Stimulated activated naive CD8-positive, alpha-beta T cell treated with anti-CD3 and anti-CD28 coated beads, Interleukin-15, Interleukin-2, amounts not matched to agents 100 ng/mL and 50 ng/mL, for 24 hours (primary cell): ENCODE measurements at regions not wholly inside any gene's neighbourhood (a gene's known extent, or its start where the extent isn't known, plus 50 kb on each side); places are given as distances from the start of the nearest gene placed in this dataset.

Experiments
- H3K27ac Mint-ChIP-seq: one replicate; pipeline ENCODE4 v1.8.0; 2021; ENCODE audit warnings: mild to moderate bottlenecking, mixed read lengths
- H3K27me3 Mint-ChIP-seq: one replicate; pipeline ENCODE4 v1.8.0; 2021; ENCODE audit warnings: mixed read lengths
- H3K36me3 Mint-ChIP-seq: one replicate; pipeline ENCODE4 v1.8.0; 2021; ENCODE audit warnings: low read depth, mixed read lengths
- H3K4me1 Mint-ChIP-seq: one replicate; pipeline ENCODE4 v1.8.0; 2021; ENCODE audit warnings: low read depth, mixed read lengths
- H3K4me3 Mint-ChIP-seq: one replicate; pipeline ENCODE4 v1.8.0; 2021; ENCODE audit warnings: mild to moderate bottlenecking, mixed read lengths
- H3K9me3 Mint-ChIP-seq: one replicate; pipeline ENCODE4 v1.8.0; 2021; ENCODE audit warnings: mixed read lengths

DNA sequence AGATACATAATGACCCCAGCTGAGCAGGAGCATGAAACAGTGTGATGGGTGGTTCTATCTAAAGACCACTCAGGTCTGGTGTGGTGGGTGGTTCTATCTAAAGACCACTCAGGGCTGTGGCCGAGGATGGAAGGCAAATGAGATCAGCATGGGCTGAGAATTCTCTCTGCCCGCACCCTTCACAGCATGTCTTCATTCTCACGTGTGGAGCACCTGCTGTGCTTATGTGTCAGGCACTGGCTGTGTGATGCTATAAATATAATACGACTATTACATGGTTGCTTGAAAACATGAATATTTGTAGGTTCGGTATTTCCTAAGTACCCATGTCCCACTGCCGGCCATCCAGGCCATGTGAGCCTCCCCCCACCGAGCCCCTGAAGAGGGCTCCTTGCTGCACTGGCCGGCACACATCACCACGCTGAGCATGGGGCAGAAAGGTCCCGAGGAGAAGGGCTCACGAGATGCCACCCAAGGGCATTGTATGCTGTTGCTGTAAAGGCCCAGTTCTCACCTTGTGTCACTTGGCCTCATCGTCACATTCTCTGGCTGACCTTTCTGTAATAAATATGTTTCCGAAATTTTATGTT is 810.2 kb downstream of the UQCRFS1 start:
- no peaks in the 10 kb centered on the region for H3K4me1 Mint-ChIP-seq

DNA sequence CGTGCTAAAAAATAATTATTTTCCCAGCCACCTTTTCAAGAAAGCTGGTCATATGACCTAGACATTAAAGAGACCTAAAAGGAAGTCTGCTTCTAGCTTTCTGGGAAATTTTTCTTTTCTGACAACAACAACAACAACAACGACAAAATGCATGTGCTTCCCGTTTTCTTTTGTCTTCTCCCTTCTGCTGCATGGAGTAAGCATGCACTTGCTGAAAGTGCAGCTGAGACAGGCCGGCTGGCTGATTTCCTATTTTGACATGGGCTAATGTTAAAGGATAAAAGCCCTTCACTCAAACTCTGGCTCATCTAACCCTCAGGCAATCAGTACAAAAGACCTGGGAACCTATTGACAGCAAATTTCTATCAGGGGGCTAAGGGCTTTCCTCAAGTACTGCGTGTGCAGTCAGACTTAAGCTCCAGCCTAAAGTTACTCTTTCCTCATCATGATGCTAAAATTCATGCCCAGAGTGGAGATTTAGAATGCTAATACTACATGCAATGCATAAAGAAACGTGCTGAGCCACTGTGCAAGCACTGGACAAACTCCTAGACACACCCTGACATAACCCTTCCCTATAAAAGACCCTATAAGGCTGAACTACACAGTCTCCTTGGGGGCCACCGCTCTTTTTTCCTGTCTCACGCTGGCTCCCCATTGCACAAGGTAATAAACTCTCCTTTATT is 811.1 kb downstream of the UQCRFS1 start:
- Mint-ChIP-seq H3K36me3 (no peaks in the 10 kb centered on the region), H3K4me1 (no peaks in the 10 kb centered on the region), H3K27ac (no peak overlapping the region), H3K4me3 (no peak overlapping the region), H3K9me3 (peaks cover 7% of the 10 kb centered on the region), H3K27me3 (peaks cover 7% of the 10 kb centered on the region)

More for the DNA sequence above, 810.2 kb downstream of the UQCRFS1 start:
- Mint-ChIP-seq H3K9me3 (peaks cover 7% of the 10 kb centered on the region), H3K36me3 (no peaks in the 10 kb centered on the region), H3K4me3 (no peak overlapping the region), H3K27ac (no peak overlapping the region), H3K27me3 (peaks cover 7% of the 10 kb centered on the region)

DNA sequence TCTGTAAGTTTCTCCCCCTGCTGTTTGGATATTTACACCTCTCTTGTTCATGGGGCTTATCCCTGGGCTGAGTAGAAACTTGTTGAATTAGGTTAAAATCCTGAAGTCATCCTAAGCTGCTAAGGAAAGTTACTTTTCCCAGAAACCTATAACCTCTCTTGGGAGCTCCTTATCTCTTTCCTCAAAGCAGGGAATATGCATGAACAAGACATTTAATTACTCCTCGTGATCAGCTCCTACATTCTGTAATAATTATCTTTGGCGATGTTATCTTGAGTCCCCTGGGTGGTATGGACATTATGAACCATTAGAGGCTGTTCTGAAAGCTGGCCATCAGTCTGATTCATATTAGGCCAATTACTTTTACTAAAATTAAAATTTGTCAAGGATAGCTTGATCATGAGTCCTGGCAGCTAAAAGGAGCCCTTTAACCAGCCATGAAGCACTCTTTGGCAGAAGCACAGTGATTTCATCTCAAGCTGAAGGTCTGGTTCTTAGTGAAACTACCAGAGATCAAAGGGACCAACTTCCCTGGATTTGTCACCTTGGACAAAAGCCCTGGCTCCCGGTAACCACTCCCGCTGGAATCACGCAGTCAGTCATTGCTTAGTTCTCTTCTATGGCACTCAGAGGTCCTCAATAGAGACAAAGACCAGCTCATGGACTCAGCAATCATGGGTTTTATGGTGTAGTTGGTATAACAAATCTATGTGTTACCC is 811.8 kb downstream of the UQCRFS1 start:
- H3K4me3 Mint-ChIP-seq: no peak overlapping the region
- H3K4me1 Mint-ChIP-seq: no peaks in the 10 kb centered on the region
- H3K27ac Mint-ChIP-seq: no peak overlapping the region
- no peaks in the 10 kb centered on the region for H3K36me3 Mint-ChIP-seq
- H3K9me3 Mint-ChIP-seq: peaks cover 7% of the 10 kb centered on the region
- peaks cover 7% of the 10 kb centered on the region for H3K27me3 Mint-ChIP-seq

DNA sequence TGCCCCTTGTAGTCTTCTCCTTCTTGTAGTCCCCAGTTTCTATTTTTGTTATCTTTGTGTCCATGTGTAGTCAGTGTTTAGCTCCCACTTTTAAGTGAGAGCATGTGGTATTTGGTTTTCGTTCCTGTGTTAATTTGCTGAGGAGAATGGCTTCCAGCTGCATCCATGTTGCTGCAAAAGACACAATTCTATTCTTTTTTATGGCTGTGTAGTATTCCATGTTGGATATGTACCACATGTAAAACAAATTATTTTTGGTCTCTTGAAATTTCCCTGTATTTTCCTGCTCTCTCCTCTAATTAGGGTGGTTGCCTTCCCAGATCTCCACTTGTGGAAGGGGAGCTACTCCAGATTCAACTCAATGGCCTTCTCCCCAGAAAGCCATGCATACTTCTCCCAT is 813.8 kb downstream of the UQCRFS1 start:
- H3K4me1 Mint-ChIP-seq: peaks cover 11% of the 10 kb centered on the region
- H3K36me3 Mint-ChIP-seq: no peaks in the 10 kb centered on the region
- peaks cover 7% of the 10 kb centered on the region for H3K9me3 Mint-ChIP-seq
- H3K4me3 Mint-ChIP-seq: no peak overlapping the region
- H3K27ac Mint-ChIP-seq: no peak overlapping the region
- H3K27me3 Mint-ChIP-seq: peaks cover 3% of the 10 kb centered on the region

DNA sequence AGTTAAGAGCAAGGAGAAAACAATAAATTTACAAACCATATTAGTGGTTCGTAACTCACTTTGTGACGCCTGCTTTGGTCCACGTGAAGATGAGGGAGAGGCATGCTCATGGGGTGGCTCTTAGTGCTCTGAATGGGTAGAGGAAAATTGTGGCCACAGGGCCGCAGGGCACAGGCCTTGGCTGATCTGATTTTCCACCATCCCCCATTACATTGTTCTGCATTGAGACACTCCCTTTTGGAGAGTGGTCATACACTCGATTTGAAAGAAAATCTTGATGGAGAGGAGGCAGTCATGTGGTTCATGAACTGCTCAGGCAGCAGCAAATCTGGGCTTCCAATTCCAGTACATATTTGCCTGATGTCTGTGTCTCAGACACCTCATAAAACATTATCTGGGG is 815.2 kb downstream of the UQCRFS1 start:
- Mint-ChIP-seq H3K27ac (no peak overlapping the region), H3K4me1 (peaks cover 20% of the 10 kb centered on the region), H3K4me3 (no peak overlapping the region)

DNA sequence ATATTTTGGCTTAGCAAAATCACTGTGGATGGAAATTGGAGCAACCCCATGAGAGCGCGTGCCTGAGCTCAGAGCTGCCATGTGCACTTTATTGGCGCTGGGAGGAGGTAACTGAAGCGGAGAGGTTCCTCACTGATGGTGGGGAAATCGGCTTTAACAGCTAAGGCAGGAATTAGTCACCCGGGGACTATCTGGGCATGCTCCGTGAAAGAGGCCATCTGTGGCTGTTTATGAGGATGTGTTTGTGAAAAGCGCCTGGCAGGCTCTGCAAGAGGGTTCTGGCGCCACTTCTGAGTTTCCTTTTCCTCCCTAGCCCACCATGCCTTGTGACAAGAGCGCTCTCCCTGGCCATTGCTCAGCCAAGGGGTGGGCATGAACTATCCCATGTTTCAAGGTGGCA is 815.6 kb downstream of the UQCRFS1 start:
- Mint-ChIP-seq H3K36me3 (no peaks in the 10 kb centered on the region), H3K27ac (no peak overlapping the region), H3K4me3 (no peak overlapping the region), H3K4me1 (peaks cover 20% of the 10 kb centered on the region), H3K27me3 (no peaks in the 10 kb centered on the region), H3K9me3 (peaks cover 7% of the 10 kb centered on the region)

More for the DNA sequence above, 815.2 kb downstream of the UQCRFS1 start:
- Mint-ChIP-seq H3K9me3 (peaks cover 7% of the 10 kb centered on the region), H3K27me3 (no peaks in the 10 kb centered on the region), H3K36me3 (no peaks in the 10 kb centered on the region)

DNA sequence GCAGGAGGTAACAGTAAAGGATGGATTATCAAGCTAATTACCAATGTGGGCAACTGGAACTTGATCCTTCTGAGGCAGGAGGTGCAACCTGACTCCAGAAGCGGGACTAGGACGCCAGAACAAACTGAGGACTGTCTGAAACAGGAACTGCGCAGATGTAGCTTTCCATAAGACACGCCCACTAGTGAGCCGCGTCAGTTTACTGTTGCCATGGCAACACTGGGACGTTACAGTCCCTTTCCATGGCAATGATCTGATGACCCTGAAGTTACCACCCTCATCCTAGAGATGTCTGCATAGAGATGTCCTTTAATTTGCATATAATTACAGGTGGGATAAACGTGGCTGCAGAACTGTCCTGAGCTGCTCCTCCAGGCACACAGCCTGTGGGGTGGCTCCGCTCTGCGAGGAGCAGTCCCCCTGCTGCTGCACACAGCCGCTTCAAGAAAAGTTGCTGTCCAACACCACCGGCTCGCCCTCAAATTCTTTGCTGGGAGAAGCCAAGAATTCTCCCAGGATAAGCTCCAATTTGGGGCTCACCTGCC is 816.6 kb downstream of the UQCRFS1 start:
- Mint-ChIP-seq H3K4me1 (peaks cover 20% of the 10 kb centered on the region), H3K9me3 (peaks cover 7% of the 10 kb centered on the region), H3K4me3 (no peak overlapping the region), H3K27ac (no peak overlapping the region), H3K36me3 (no peaks in the 10 kb centered on the region), H3K27me3 (no peaks in the 10 kb centered on the region)

DNA sequence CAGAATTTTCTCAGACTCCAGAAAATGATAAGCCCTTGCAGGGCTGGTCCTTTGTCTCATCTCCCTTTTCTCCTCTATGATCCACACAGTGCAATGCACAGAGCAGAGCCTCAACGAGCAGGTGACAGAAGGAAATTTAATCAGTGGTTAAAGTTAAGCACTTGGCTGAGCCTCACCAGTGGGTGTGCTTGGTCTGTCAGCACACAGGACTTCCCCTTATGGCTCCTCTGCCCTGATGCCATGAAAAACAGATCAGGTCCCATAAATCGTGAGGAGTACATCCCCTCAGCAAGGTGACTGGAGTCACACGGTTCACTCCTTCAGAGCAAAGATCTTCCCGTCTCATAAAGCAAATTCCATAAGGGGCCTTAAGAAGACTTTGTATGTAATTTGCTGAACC is 818.2 kb downstream of the UQCRFS1 start:
- Mint-ChIP-seq H3K9me3 (peaks cover 7% of the 10 kb centered on the region), H3K4me3 (no peak overlapping the region), H3K4me1 (peaks cover 20% of the 10 kb centered on the region), H3K27ac (peak overlapping the region; percentile 39), H3K36me3 (no peaks in the 10 kb centered on the region), H3K27me3 (no peaks in the 10 kb centered on the region)

DNA sequence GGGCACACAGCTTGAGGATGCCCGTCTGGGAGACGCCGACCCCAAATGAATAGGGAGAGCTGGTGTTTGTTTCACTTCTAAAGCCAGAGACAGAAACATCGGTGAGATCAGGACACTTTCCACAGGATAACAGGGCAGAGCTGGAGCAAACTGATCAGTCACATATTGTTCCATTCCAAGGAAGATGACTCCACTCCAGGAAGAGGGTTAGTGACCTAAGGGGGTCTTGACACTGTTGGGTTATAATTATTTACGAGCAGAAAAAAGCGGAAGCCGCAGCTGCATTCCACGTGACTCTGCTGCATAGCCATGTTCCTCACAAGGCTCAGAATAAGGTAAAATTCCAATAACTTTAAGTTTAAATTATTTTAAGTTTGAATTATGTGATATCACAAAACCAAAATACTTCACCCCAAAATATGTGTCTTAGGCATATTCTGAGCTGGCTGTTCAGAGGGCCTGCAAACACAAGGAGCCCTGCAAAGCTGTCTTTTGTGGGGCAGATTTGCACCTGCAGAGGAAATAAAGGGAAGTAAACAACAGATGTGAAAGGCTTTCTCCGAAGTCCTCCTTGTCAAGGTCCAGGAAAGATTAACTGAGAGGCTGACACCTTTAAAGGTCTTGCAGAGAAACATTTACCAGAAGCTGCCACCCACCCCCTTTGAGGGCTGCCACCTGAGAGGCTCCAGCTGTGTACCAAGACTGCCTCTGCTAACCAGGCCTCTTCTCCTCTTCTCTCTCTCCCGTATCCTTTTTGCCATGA is 819.2 kb downstream of the UQCRFS1 start:
- H3K9me3 Mint-ChIP-seq: peaks cover 4% of the 10 kb centered on the region
- H3K27ac Mint-ChIP-seq: peak overlapping the region; percentile 39
- H3K4me1 Mint-ChIP-seq: peaks cover 20% of the 10 kb centered on the region
- no peaks in the 10 kb centered on the region for H3K27me3 Mint-ChIP-seq
- no peaks in the 10 kb centered on the region for H3K36me3 Mint-ChIP-seq
- H3K4me3 Mint-ChIP-seq: no peak overlapping the region

DNA sequence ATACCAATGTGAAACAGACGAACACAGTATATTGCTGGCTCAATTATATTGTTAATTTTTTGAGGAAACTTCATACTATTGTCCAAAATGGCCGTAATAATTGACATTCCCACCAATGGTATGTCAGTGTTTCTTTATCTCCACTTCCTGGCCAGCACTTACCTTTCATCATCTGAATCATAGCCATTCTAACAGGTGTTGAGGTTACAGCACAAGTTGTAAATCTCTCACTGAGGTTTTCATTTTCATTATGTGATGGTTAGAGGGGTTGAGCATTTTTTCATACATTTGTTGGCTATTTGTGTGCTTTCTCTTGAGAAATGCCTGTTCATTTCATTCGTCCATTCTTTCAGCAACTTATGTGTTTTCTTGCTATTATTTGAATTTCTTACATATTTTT is 824.0 kb downstream of the UQCRFS1 start:
- Mint-ChIP-seq H3K4me3 (no peak overlapping the region), H3K27me3 (no peaks in the 10 kb centered on the region), H3K27ac (no peak overlapping the region), H3K9me3 (peaks cover 10% of the 10 kb centered on the region), H3K4me1 (peaks cover 19% of the 10 kb centered on the region), H3K36me3 (no peaks in the 10 kb centered on the region)

DNA sequence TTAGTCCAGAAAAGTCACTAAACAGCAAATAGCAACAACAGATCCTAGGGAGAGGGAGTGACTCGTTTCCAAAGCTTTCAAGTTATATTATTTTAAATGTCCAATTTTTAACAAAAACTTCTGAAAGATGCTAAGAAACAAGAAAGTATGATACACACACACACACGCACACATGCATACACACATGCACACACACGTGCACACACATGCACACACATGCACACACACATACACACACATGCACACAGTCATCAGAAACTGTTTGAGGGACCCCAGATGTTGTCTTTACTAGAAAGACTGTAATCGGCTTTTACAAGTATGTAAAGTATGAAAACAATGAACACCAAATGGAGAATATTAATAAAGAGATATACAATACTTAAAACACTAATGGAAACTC is 825.4 kb downstream of the UQCRFS1 start:
- H3K36me3 Mint-ChIP-seq: no peaks in the 10 kb centered on the region
- peaks cover 12% of the 10 kb centered on the region for H3K4me1 Mint-ChIP-seq
- no peak overlapping the region for H3K27ac Mint-ChIP-seq
- H3K4me3 Mint-ChIP-seq: no peak overlapping the region
- no peaks in the 10 kb centered on the region for H3K27me3 Mint-ChIP-seq
- peaks cover 10% of the 10 kb centered on the region for H3K9me3 Mint-ChIP-seq

DNA sequence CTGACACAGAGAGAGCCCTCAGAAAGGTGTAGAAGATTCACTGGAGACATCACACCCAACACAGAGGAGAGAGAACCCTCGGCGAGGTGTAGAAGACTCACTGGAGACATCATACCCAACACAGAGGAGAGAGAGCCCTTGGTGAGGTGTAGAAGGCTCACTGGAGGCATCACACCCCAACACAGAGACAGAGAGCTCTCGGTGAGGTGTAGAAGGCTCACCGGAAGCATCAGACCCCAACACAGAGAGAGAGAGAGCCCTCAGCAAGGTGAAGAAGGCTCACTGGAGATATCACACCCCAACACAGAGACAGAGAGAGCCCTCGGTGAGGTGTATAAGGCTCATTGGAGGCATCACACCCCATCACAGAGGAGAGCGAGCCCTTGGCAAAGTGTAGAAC is 826.5 kb downstream of the UQCRFS1 start:
- Mint-ChIP-seq H3K4me1 (peaks cover 12% of the 10 kb centered on the region), H3K4me3 (no peak overlapping the region), H3K36me3 (no peaks in the 10 kb centered on the region), H3K9me3 (peaks cover 10% of the 10 kb centered on the region), H3K27me3 (no peaks in the 10 kb centered on the region), H3K27ac (peak overlapping the region; percentile 64)

DNA sequence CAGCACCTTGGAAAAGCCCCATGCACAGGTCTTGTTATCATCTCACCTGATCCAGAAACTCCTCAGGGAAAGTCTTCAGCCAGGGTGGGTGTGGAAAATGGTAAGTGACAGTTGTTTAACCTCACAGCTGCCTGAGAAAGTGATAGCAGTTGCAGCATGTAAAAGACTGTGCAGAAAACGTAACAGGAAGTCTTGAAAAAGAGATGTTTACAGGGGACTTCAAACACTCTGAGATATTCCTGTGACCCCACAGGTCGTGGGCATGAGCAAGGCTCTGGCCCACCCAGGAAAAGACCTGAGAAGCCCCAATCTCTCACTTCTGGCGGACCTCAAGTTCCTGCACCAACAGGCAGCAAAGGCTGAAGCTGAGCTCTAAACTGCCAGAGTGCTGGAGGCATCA is 826.9 kb downstream of the UQCRFS1 start:
- H3K27me3 Mint-ChIP-seq: no peaks in the 10 kb centered on the region
- H3K4me3 Mint-ChIP-seq: no peak overlapping the region
- H3K4me1 Mint-ChIP-seq: peaks cover 12% of the 10 kb centered on the region
- H3K36me3 Mint-ChIP-seq: no peaks in the 10 kb centered on the region
- peaks cover 10% of the 10 kb centered on the region for H3K9me3 Mint-ChIP-seq
- peak overlapping the region; percentile 64 for H3K27ac Mint-ChIP-seq

DNA sequence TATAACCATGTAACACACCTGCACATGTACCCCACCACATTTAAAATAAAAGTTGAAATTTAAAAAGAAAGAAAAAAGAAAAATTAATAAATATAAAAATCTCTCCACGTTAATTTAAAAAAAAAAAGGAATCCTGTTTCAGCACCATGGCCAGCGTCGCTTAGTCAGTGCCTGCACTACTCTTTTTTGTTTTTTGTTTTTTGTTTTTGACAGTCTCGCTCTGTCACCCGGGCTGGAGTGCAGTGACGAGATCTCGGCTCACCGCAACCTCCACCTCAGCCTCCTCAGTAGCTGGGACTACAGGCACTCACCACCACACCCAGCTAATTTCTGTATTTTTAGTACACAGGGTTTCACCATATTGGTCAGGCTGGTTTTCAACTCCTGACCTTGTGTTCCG is 835.9 kb downstream of the UQCRFS1 start:
- Mint-ChIP-seq H3K4me3 (no peak overlapping the region), H3K27me3 (no peaks in the 10 kb centered on the region), H3K27ac (no peak overlapping the region), H3K36me3 (no peaks in the 10 kb centered on the region), H3K4me1 (no peaks in the 10 kb centered on the region), H3K9me3 (peaks cover 5% of the 10 kb centered on the region)

DNA sequence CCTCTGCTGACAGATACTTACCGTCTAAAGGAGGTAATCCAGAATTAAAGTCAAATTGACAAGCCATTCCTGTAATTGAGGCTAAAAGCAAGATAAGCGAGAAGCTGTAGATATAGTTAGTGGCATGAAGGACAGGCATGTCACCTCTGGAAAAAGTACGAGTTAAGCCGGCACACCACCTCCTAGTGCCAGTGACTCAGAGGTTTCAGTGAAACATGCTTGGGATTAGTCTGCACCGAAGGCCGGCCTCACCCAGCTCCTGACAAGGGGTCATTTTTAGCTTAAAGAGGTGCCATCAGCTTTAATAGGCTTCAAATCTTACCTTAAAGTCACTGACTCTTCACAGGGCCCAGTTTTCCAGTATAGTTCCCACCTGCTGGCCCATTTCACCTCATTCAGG is 838.0 kb downstream of the UQCRFS1 start:
- Mint-ChIP-seq H3K4me1 (no peaks in the 10 kb centered on the region), H3K36me3 (no peaks in the 10 kb centered on the region), H3K4me3 (no peak overlapping the region), H3K9me3 (peaks cover 9% of the 10 kb centered on the region), H3K27me3 (no peaks in the 10 kb centered on the region), H3K27ac (no peak overlapping the region)
